HL-60 (cell line): ENCODE measurements at regions not wholly inside any gene's neighbourhood (a gene's known extent, or its start where the extent isn't known, plus 50 kb on each side); places are given as distances from the start of the nearest gene placed in this dataset.
"Not testable (repeated sequence)": the region's sequence is repeated elsewhere in the genome, so short reads cannot be mapped to it uniquely, and the experiment has no call there.

Experiments used
- DNase-seq, 2 experiments: peaks; one replicate each; pipeline ENCODE4 v3.0.0-alpha.2; 2010 to 2020; ENCODE audit warnings: low read depth in 1 of 2, low spot score in 1 of 2
- H3K27ac ChIP-seq: fragments of 250-450 bp; sonication (Bioruptor Pico); replicated peaks from 2 replicates; pipeline ENCODE4 v1.5.1; 2020; ENCODE audit warnings: mild to moderate bottlenecking, moderate library complexity
- H3K27me3 ChIP-seq: fragments of 250-450 bp; sonication (Bioruptor Pico); 2 replicates; pipeline ENCODE4 v1.5.1; 2021; ENCODE audit warnings: mild to moderate bottlenecking, moderate library complexity; ENCODE audit not compliant: insufficient read depth, poor library complexity, severe bottlenecking
- H3K4me3 ChIP-seq: replicated peaks from 2 replicates; pipeline ENCODE4 v1.5.1; 2011; ENCODE audit warnings: mild to moderate bottlenecking, control low read depth, low read length; ENCODE audit not compliant: insufficient read depth
- GABPA ChIP-seq: IDR thresholded peaks from 2 replicates; pipeline ENCODE4 v1.6.1; 2012; ENCODE audit warnings: low read depth
- POLR2AphosphoS5 ChIP-seq: IDR thresholded peaks from 2 replicates; pipeline ENCODE4 v1.6.1; 2012; ENCODE audit warnings: low read depth
- SPI1 ChIP-seq: IDR thresholded peaks from 2 replicates; pipeline ENCODE4 v1.6.1; 2012; ENCODE audit warnings: low read depth, mild to moderate bottlenecking, borderline replicate concordance
- TF ChIP-seq, protein P1 (sequence below): IDR thresholded peaks from 2 replicates; pipeline ENCODE4 v1.6.1; 2012; ENCODE audit warnings: low read depth; ENCODE audit not compliant: insufficient replicate concordance
- TF ChIP-seq, protein P2 (sequence below): IDR thresholded peaks from one replicate; pipeline ENCODE4 v1.5.1; 2011; ENCODE audit warnings: low read length, control low read depth, inconsistent platforms; ENCODE audit not compliant: insufficient read depth

DNA sequence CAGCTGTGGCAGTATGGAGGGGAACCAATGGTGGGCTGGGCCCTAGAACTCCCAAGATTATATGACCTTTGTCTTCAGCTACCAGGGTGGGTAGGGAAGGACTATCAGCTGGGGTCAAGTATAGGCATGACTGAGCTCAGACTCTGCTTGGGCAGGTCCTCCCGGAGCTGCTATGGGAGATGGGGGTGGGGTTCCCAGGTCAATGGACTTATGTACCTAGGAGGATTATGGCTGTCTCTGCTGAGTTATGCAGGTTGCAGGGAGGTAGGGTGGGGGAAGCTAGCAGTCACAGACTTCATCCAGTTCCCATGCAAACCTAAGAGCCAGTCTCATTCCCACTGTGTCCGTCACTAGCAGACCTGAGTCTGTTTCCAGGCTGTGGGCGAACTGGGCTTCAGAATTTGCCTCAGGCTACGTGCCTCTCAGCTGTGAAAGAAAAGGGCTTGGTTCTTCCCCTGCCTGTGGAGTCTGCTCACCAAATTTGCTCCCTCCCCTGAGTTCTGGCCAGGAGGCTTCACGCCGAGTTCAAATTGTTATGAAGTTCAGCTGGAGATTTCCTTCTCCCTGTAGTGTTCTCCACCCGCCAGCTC, 985.8 kb upstream of the NRXN1 start:
- H3K27ac ChIP-seq = no peak overlapping the region
- TF ChIP-seq GABPA (no peak), SPI1 (no peak), POLR2AphosphoS5 (no peak)
- TF ChIP-seq, protein P1, sequence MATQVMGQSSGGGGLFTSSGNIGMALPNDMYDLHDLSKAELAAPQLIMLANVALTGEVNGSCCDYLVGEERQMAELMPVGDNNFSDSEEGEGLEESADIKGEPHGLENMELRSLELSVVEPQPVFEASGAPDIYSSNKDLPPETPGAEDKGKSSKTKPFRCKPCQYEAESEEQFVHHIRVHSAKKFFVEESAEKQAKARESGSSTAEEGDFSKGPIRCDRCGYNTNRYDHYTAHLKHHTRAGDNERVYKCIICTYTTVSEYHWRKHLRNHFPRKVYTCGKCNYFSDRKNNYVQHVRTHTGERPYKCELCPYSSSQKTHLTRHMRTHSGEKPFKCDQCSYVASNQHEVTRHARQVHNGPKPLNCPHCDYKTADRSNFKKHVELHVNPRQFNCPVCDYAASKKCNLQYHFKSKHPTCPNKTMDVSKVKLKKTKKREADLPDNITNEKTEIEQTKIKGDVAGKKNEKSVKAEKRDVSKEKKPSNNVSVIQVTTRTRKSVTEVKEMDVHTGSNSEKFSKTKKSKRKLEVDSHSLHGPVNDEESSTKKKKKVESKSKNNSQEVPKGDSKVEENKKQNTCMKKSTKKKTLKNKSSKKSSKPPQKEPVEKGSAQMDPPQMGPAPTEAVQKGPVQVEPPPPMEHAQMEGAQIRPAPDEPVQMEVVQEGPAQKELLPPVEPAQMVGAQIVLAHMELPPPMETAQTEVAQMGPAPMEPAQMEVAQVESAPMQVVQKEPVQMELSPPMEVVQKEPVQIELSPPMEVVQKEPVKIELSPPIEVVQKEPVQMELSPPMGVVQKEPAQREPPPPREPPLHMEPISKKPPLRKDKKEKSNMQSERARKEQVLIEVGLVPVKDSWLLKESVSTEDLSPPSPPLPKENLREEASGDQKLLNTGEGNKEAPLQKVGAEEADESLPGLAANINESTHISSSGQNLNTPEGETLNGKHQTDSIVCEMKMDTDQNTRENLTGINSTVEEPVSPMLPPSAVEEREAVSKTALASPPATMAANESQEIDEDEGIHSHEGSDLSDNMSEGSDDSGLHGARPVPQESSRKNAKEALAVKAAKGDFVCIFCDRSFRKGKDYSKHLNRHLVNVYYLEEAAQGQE = no peak
- TF ChIP-seq, protein P2, sequence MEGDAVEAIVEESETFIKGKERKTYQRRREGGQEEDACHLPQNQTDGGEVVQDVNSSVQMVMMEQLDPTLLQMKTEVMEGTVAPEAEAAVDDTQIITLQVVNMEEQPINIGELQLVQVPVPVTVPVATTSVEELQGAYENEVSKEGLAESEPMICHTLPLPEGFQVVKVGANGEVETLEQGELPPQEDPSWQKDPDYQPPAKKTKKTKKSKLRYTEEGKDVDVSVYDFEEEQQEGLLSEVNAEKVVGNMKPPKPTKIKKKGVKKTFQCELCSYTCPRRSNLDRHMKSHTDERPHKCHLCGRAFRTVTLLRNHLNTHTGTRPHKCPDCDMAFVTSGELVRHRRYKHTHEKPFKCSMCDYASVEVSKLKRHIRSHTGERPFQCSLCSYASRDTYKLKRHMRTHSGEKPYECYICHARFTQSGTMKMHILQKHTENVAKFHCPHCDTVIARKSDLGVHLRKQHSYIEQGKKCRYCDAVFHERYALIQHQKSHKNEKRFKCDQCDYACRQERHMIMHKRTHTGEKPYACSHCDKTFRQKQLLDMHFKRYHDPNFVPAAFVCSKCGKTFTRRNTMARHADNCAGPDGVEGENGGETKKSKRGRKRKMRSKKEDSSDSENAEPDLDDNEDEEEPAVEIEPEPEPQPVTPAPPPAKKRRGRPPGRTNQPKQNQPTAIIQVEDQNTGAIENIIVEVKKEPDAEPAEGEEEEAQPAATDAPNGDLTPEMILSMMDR = no peak
- no peaks in the 10 kb centered on the region for H3K27me3 ChIP-seq
- no peak for DNase-seq
- no peak overlapping the region for H3K4me3 ChIP-seq

DNA sequence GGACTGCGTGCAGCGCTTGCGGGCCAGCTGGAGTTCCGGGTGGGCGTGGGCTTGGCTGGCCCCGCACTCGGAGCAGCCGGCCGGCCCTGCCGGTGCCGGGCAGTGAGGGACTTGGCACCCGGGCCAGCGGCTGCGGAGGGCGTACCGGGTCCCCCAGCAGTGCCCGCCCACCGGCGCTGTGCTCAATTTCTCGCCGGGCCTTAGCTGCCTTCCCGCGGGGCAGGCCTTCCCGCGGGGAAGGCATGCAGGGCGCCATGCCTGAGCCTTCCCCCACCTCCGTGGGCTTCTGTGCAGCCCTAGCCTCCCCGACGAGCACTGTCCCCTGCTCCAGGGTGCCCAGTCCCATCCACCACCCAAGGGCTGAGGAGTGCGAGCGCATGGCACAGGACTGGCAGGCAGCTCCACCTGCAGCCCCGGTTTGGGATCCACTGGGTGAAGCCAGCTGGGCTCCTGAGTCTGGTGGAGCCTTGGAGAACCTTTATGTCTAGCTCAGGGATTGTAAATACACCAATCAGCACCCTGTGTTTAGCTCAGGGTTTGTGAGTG, 975.0 kb upstream of the NRXN1 start:
- H3K4me3 ChIP-seq, H3K27ac ChIP-seq, H3K27me3 ChIP-seq, DNase-seq: not testable (repeated sequence)

DNA sequence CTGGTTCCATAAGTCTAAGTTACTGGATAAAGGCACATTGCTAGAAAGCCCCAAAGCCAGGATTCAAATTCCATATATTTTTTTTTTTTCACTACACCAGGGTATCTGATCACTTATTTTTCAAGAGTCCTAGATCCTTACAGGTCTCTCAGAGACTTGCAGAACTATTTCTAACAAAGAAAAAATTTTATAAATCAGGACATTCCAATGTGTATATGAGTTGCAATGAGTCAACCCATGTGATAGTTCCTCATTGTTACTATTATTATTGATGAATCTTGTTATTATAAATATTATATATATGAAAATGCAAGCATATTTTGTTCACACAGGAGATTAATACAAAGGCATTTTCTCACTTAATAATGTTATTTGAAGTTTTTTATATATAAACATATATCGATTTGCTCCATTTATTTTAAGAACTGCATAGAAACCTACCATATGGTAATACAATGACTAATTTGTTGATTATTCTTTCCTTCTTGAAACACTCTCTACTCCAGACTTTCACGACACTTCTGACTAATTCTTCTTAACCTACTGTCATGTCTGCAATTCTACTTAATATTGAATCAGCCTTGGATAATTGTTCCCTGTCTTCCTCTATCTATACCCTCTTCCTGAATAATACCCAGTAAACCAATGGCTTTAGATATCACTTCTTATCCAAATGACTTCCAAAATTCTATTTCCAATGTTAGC, 968.4 kb upstream of the NRXN1 start:
- no peak for DNase-seq
- no peak overlapping the region for H3K27ac ChIP-seq
- TF ChIP-seq, protein P1 = no peak
- TF ChIP-seq, protein P2 = no peak
- no peak for TF ChIP-seq POLR2AphosphoS5
- TF ChIP-seq SPI1 = no peak
- no peak for TF ChIP-seq GABPA
- H3K27me3 ChIP-seq = no peaks in the 10 kb centered on the region
- no peak overlapping the region for H3K4me3 ChIP-seq

DNA sequence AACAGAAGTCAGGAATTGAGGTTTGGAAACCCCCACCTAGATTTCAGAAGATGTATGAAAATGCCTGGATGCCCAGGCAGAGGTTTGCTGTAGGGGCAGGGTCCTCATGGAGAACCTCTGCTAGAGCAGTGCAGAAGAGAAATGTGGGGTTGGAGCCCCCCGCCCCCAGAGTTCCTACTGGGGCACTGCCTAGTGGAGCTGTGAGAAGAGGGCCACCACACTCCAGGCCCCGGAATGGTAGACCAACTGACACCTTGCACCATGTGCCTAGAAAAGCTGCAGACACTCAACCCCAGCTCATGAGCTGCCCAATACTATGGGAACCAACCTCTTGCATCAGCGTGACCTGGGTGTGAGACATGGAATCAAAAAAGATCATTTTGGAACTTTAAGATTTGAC, 967.0 kb upstream of the NRXN1 start:
- Histone ChIP-seq H3K27me3 (no peaks in the 10 kb centered on the region), H3K27ac (no peak overlapping the region), H3K4me3 (no peak overlapping the region)
- no peak for DNase-seq
- TF ChIP-seq SPI1 (no peak), POLR2AphosphoS5 (no peak), GABPA (no peak)
- TF ChIP-seq, protein P2 = no peak
- TF ChIP-seq, protein P1 = no peak
